ENCODE measurements at regions not wholly inside any gene's neighbourhood (a gene's known extent, or its start where the extent isn't known, plus 50 kb on each side); places are given as distances from the start of the nearest gene placed in this dataset.

- TF ChIP-seq NBN (IDR thresholded peaks at IDR 0.05) (no peak), RFX5 (IDR thresholded peaks at IDR 0.05; ENCODE audit: low read depth, low read length) (no peak), HDAC2 (IDR thresholded peaks at IDR 0.05) (no peak), FOS (IDR thresholded peaks at IDR 0.05; ENCODE audit: borderline replicate concordance, extremely low read depth, insufficient read length) (no peak), CREM (IDR thresholded peaks at IDR 0.05; ENCODE audit: low read depth) (no peak), EP300 (IDR thresholded peaks at IDR 0.05; ENCODE audit: borderline replicate concordance in 1 of 2, control insufficient read depth in 1 of 2, low read depth in 2 of 2, low read length in 2 of 2) (no peak), ZBTB40 (IDR thresholded peaks at IDR 0.05; ENCODE audit: borderline replicate concordance) (no peak), ZNF274 (IDR thresholded peaks at IDR 0.05; ENCODE audit: insufficient read depth, insufficient read length) (no peak), TAF1 (IDR thresholded peaks at IDR 0.05; ENCODE audit: borderline replicate concordance, low read depth, low read length) (no peak), RAD21 (IDR thresholded peaks at IDR 0.05; ENCODE audit: insufficient read depth, low read depth, low read length) (no peak)
- TF ChIP-seq, protein P1, sequence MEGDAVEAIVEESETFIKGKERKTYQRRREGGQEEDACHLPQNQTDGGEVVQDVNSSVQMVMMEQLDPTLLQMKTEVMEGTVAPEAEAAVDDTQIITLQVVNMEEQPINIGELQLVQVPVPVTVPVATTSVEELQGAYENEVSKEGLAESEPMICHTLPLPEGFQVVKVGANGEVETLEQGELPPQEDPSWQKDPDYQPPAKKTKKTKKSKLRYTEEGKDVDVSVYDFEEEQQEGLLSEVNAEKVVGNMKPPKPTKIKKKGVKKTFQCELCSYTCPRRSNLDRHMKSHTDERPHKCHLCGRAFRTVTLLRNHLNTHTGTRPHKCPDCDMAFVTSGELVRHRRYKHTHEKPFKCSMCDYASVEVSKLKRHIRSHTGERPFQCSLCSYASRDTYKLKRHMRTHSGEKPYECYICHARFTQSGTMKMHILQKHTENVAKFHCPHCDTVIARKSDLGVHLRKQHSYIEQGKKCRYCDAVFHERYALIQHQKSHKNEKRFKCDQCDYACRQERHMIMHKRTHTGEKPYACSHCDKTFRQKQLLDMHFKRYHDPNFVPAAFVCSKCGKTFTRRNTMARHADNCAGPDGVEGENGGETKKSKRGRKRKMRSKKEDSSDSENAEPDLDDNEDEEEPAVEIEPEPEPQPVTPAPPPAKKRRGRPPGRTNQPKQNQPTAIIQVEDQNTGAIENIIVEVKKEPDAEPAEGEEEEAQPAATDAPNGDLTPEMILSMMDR (IDR thresholded peaks at IDR 0.05 in 2 of 3, conservative IDR thresholded peaks at IDR 0.05 in 1 of 3; ENCODE audit: control insufficient read depth in 2 of 3, extremely low read depth in 1 of 3, insufficient read depth in 1 of 3, low read depth in 3 of 3, low read length in 3 of 3), result no peak
- TF ChIP-seq, protein P2, sequence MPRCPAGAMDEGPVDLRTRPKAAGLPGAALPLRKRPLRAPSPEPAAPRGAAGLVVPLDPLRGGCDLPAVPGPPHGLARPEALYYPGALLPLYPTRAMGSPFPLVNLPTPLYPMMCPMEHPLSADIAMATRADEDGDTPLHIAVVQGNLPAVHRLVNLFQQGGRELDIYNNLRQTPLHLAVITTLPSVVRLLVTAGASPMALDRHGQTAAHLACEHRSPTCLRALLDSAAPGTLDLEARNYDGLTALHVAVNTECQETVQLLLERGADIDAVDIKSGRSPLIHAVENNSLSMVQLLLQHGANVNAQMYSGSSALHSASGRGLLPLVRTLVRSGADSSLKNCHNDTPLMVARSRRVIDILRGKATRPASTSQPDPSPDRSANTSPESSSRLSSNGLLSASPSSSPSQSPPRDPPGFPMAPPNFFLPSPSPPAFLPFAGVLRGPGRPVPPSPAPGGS (IDR thresholded peaks at IDR 0.05; ENCODE audit: borderline replicate concordance, insufficient read depth, low read depth, low read length, poor library complexity, severe bottlenecking), result no peak
- TF ChIP-seq, protein P3, sequence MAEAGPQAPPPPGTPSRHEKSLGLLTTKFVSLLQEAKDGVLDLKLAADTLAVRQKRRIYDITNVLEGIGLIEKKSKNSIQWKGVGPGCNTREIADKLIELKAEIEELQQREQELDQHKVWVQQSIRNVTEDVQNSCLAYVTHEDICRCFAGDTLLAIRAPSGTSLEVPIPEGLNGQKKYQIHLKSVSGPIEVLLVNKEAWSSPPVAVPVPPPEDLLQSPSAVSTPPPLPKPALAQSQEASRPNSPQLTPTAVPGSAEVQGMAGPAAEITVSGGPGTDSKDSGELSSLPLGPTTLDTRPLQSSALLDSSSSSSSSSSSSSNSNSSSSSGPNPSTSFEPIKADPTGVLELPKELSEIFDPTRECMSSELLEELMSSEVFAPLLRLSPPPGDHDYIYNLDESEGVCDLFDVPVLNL (IDR thresholded peaks at IDR 0.05; ENCODE audit: low read depth, low read length), result no peak
Observed at GRCh38 chr11:40010011-40010410, 1449.4 kb downstream of the LRRC4C start.
